C4-2B (cell line): ENCODE measurements at regions not wholly inside any gene's neighbourhood (a gene's known extent, or its start where the extent isn't known, plus 50 kb on each side); places are given as distances from the start of the nearest gene placed in this dataset.

Source experiments
- H3K27ac ChIP-seq: fragments of 450-650 bp; 2 replicates; pipeline ENCODE4 v1.5.1; 2017
- CTCF ChIP-seq: fragments of 450-650 bp; conservative IDR thresholded peaks from 2 replicates; pipeline ENCODE4 v1.5.1; 2017; ENCODE audit warnings: mild to moderate bottlenecking
- ZFX ChIP-seq: fragments of 450-650 bp; IDR thresholded peaks from 2 replicates; pipeline ENCODE4 v1.6.1; 2017

- no peak for TF ChIP-seq ZFX
- H3K27ac ChIP-seq: no peak overlapping the region
Observed at GRCh38 chr5:166045961-166046360, 2245.5 kb upstream of the WWC1 start.

- H3K27ac ChIP-seq: no peak overlapping the region
- TF ChIP-seq ZFX: no peak
- TF ChIP-seq CTCF: no peak
Observed at GRCh38 chr5:166046956-166047355, 2244.5 kb upstream of the WWC1 start.

- TF ChIP-seq ZFX (no peak), CTCF (no peak)
- no peak overlapping the region for H3K27ac ChIP-seq
Observed at GRCh38 chr5:166050531-166050930, 2240.9 kb upstream of the WWC1 start.

- H3K27ac ChIP-seq: no peak overlapping the region
- no peak for TF ChIP-seq ZFX
Observed at GRCh38 chr5:166058660-166059059, 2232.8 kb upstream of the WWC1 start.

- TF ChIP-seq CTCF (no peak), ZFX (no peak)
- no peak overlapping the region for H3K27ac ChIP-seq
Observed at GRCh38 chr5:166062094-166062493, 2229.4 kb upstream of the WWC1 start.

- no peak overlapping the region for H3K27ac ChIP-seq
- no peak for TF ChIP-seq CTCF
- no peak for TF ChIP-seq ZFX
Observed at GRCh38 chr5:166062719-166063118, 2228.7 kb upstream of the WWC1 start.

- no peak overlapping the region for H3K27ac ChIP-seq
- TF ChIP-seq CTCF (no peak), ZFX (no peak)
Observed at GRCh38 chr5:166063261-166063660, 2228.2 kb upstream of the WWC1 start.

- no peak overlapping the region for H3K27ac ChIP-seq
- no peak for TF ChIP-seq CTCF
- TF ChIP-seq ZFX: no peak
Observed at GRCh38 chr5:166068547-166069335, 2222.7 kb upstream of the WWC1 start.
